ENCODE measurements at regions not wholly inside any gene's neighbourhood (a gene's known extent, or its start where the extent isn't known, plus 50 kb on each side); places are given as distances from the start of the nearest gene placed in this dataset.

- no peak for TF ChIP-seq POLR2A (IDR thresholded peaks at IDR 0.05; ENCODE audit: low read length)
- TF ChIP-seq GATA1 (IDR thresholded peaks at IDR 0.05; ENCODE audit: low read depth, low read length), result no peak
Observed at GRCh38 chr7:106553446-106553836, 107.5 kb downstream of the CCDC71L start.

Data from erythroblast (primary cell).